Neuronal stem cell (in vitro differentiated cells): ENCODE measurements at regions not wholly inside any gene's neighbourhood (a gene's known extent, or its start where the extent isn't known, plus 50 kb on each side); places are given as distances from the start of the nearest gene placed in this dataset.

Experiments
- DNase-seq: peaks from one replicate; pipeline ENCODE4 v3.0.0-alpha.2; 2013; ENCODE audit warnings: low spot score
- H2AFZ ChIP-seq: one replicate; pipeline ENCODE4 v1.6.1; 2013; ENCODE audit warnings: mild to moderate bottlenecking, low read length, inconsistent platforms
- H2AK5ac ChIP-seq: 2 replicates; pipeline ENCODE4 v1.6.1; 2013; ENCODE audit warnings: low read depth, mild to moderate bottlenecking, inconsistent platforms, low read length, moderate library complexity, mixed read lengths
- H2BK120ac ChIP-seq: 2 replicates; pipeline ENCODE4 v1.6.1; 2013; ENCODE audit warnings: low read depth, mild to moderate bottlenecking, inconsistent platforms, low read length, moderate library complexity, mixed read lengths
- H2BK12ac ChIP-seq: one replicate; pipeline ENCODE4 v1.6.1; 2013; ENCODE audit warnings: low read length, inconsistent platforms
- H2BK15ac ChIP-seq: 2 replicates; pipeline ENCODE4 v1.6.1; 2013; ENCODE audit warnings: mild to moderate bottlenecking, low read length, inconsistent platforms, mixed read lengths
- H2BK5ac ChIP-seq: one replicate; pipeline ENCODE4 v1.6.1; 2013; ENCODE audit warnings: inconsistent platforms, mild to moderate bottlenecking, low read length, moderate library complexity
- H3K14ac ChIP-seq: one replicate; pipeline ENCODE4 v1.6.1; 2013; ENCODE audit warnings: low read length, inconsistent platforms
- H3K18ac ChIP-seq: 2 replicates; pipeline ENCODE4 v1.6.1; 2013; ENCODE audit warnings: low read length, inconsistent platforms
- H3K23ac ChIP-seq: 2 replicates; pipeline ENCODE4 v1.6.1; 2013; ENCODE audit warnings: low read depth, mild to moderate bottlenecking, mixed read lengths, low read length, inconsistent platforms; ENCODE audit not compliant: poor library complexity
- H3K27ac ChIP-seq: replicated peaks from 3 replicates; pipeline ENCODE4 v1.5.1; 2013; ENCODE audit warnings: low read length, inconsistent platforms
- H3K27me3 ChIP-seq, 3 experiments: 2 replicates each; pipeline ENCODE4 v1.6.1; 2013; ENCODE audit warnings: low read length in 3 of 3, mild to moderate bottlenecking in 2 of 3, inconsistent platforms in 1 of 3, low read depth in 1 of 3, mixed read lengths in 1 of 3, moderate library complexity in 1 of 3; ENCODE audit not compliant: control insufficient read depth in 3 of 3, insufficient read depth in 3 of 3
- H3K36me3 ChIP-seq, 2 donors: replicated peaks in 1 of 2; 2 replicates each; pipeline ENCODE4 v1.6.1; 2013; ENCODE audit warnings: low read length in 2 of 2; ENCODE audit not compliant: control insufficient read depth in 2 of 2, insufficient read depth in 2 of 2
- H3K4ac ChIP-seq: 2 replicates; pipeline ENCODE4 v1.6.1; 2013; ENCODE audit warnings: inconsistent platforms, mild to moderate bottlenecking, low read length, moderate library complexity
- H3K4me1 ChIP-seq, 2 donors: 1 replicate in 1 of 2; 2 replicates in 1 of 2; pipeline ENCODE4 v1.6.1; 2013; ENCODE audit warnings: low read length in 2 of 2, low read depth in 1 of 2; ENCODE audit not compliant: control insufficient read depth in 2 of 2, insufficient read depth in 1 of 2
- H3K4me2 ChIP-seq: one replicate; pipeline ENCODE4 v1.6.1; 2013; ENCODE audit warnings: mild to moderate bottlenecking, low read length, inconsistent platforms; ENCODE audit not compliant: insufficient read depth, poor library complexity, severe bottlenecking
- H3K4me3 ChIP-seq, 2 donors: 2 replicates each; pipeline ENCODE4 v1.5.1; 2013; ENCODE audit warnings: low read length in 2 of 2, mild to moderate bottlenecking in 2 of 2, inconsistent platforms in 1 of 2, moderate library complexity in 1 of 2
- H3K79me1 ChIP-seq: one replicate; pipeline ENCODE4 v1.6.1; 2013; ENCODE audit warnings: low read depth, mild to moderate bottlenecking, inconsistent platforms, low read length, moderate library complexity
- H3K9ac ChIP-seq: one replicate; pipeline ENCODE4 v1.6.1; 2013; ENCODE audit warnings: mild to moderate bottlenecking, low read depth, low read length, inconsistent platforms; ENCODE audit not compliant: poor library complexity
- H3K9me3 ChIP-seq, 2 donors: replicated peaks in 1 of 2; 2 replicates each; pipeline versions ENCODE3 to v1.6.1; 2013; ENCODE audit warnings: low read length in 2 of 2, mild to moderate bottlenecking in 2 of 2, inconsistent platforms in 1 of 2, low read depth in 1 of 2, mixed read lengths in 1 of 2, moderate library complexity in 1 of 2; ENCODE audit not compliant: control insufficient read depth in 2 of 2, insufficient read depth in 1 of 2
- H4K8ac ChIP-seq: one replicate; pipeline ENCODE4 v1.6.1; 2013; ENCODE audit warnings: low read depth, mild to moderate bottlenecking, inconsistent platforms, low read length, moderate library complexity
- H4K91ac ChIP-seq: one replicate; pipeline ENCODE4 v1.6.1; 2013; ENCODE audit warnings: low read length, low read depth, mild to moderate bottlenecking, inconsistent platforms; ENCODE audit not compliant: poor library complexity
- WGBS, 2 donors: extraction: QIAGEN DNeasy Blood & Tissue Kit; methylation state at CpG; one replicate each; pipeline ENCODE4 v1.1.7; 2013; ENCODE audit warnings: missing lambda C conversion rate in 2 of 2, mixed read lengths in 1 of 2; ENCODE audit not compliant: insufficient read length in 2 of 2, insufficient replicate concordance in 1 of 2; ENCODE audit errors: extremely low coverage in 2 of 2; 5-methylcytosine and 5-hydroxymethylcytosine counted together

DNA sequence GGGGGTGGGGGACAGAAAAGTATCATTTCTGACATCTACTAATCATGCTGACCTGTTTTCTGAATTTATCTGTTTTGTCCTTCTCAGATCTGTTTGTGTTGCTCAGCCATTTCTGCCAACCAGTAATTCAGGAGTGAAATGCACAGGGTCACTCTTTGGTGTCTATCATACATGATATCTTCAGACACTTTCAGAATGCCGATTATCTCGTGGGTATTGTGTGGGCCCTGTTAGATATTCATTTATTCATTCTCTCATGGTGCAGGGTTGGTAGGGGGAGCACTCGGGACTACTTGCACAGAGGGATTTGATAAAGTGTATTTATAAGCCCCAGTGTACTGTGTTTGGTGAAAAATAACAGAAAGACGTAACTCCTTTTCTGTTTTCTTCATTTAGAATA is 101.2 kb upstream of the CITED2 start:
- no peaks in the 10 kb centered on the region for H3K9me3 ChIP-seq
- no peak overlapping the region for H2BK15ac ChIP-seq
- H2BK5ac ChIP-seq, result no peak overlapping the region
- no peaks in the 10 kb centered on the region for H3K27me3 ChIP-seq
- no peak overlapping the region for H4K91ac ChIP-seq
- no peak for DNase-seq
- H3K4ac ChIP-seq, result no peak overlapping the region
- H2AK5ac ChIP-seq, result no peak overlapping the region
- H3K18ac ChIP-seq, result no peak overlapping the region
- no peak overlapping the region for H3K9ac ChIP-seq
- no peak overlapping the region for H2BK12ac ChIP-seq
- no peak overlapping the region for H3K23ac ChIP-seq
- H3K14ac ChIP-seq, result no peak overlapping the region
- peak overlapping the region; percentile 39 for H2AFZ ChIP-seq
- H3K4me3 ChIP-seq, result peak overlapping the region in 1 of 2 donors; percentile 5
- WGBS, 2 donors, result no CpG with 5 or more reads among the region's 4 CpGs
- H3K27ac ChIP-seq, result no peak overlapping the region
- no peak overlapping the region for H3K4me2 ChIP-seq
- H3K4me1 ChIP-seq, result peaks cover 22 to 44% of the 10 kb centered on the region in 2 donors
- no peaks in the 10 kb centered on the region for H3K79me1 ChIP-seq
- no peaks in the 10 kb centered on the region for H3K36me3 ChIP-seq
- H2BK120ac ChIP-seq, result no peak overlapping the region
- H4K8ac ChIP-seq, result no peak overlapping the region

DNA sequence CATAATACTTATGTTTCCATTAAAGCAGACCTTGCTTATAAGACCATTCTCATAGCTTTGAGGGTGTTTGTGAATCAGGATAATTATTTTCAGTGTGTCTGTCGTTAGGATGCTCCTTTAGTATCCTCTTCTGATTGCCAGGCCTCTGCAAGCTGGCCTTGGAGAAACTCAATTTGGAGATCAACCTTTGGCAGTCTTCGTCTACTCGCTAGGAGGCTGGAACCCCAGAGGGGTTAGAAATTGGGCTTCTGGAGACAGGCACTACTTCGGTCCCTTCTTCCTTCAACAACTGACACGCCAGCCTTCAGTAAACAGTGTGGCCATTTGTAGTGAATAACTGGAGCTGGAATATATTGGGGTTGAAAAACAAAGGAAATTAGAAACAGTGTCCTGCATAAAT is 100.8 kb upstream of the CITED2 start:
- Histone ChIP-seq H3K23ac (no peak overlapping the region), H2BK15ac (no peak overlapping the region), H4K8ac (no peak overlapping the region), H3K27ac (peak overlapping the region; percentile 32), H3K36me3 (no peaks in the 10 kb centered on the region), H3K4me3 (peak overlapping the region in 1 of 2 donors; percentile 5), H2BK12ac (no peak overlapping the region), H3K27me3 (no peaks in the 10 kb centered on the region), H2AK5ac (no peak overlapping the region), H2AFZ (peak overlapping the region; percentile 39), H2BK5ac (no peak overlapping the region), H3K4me1 (peaks cover 19 to 40% of the 10 kb centered on the region in 2 donors), H3K9me3 (no peaks in the 10 kb centered on the region), H4K91ac (no peak overlapping the region), H3K9ac (no peak overlapping the region), H3K4ac (no peak overlapping the region), H3K18ac (no peak overlapping the region), H2BK120ac (no peak overlapping the region), H3K14ac (no peak overlapping the region), H3K4me2 (no peak overlapping the region), H3K79me1 (no peaks in the 10 kb centered on the region)
- no peak for DNase-seq
- WGBS, 2 donors, result no CpG with 5 or more reads among the region's 5 CpGs

DNA sequence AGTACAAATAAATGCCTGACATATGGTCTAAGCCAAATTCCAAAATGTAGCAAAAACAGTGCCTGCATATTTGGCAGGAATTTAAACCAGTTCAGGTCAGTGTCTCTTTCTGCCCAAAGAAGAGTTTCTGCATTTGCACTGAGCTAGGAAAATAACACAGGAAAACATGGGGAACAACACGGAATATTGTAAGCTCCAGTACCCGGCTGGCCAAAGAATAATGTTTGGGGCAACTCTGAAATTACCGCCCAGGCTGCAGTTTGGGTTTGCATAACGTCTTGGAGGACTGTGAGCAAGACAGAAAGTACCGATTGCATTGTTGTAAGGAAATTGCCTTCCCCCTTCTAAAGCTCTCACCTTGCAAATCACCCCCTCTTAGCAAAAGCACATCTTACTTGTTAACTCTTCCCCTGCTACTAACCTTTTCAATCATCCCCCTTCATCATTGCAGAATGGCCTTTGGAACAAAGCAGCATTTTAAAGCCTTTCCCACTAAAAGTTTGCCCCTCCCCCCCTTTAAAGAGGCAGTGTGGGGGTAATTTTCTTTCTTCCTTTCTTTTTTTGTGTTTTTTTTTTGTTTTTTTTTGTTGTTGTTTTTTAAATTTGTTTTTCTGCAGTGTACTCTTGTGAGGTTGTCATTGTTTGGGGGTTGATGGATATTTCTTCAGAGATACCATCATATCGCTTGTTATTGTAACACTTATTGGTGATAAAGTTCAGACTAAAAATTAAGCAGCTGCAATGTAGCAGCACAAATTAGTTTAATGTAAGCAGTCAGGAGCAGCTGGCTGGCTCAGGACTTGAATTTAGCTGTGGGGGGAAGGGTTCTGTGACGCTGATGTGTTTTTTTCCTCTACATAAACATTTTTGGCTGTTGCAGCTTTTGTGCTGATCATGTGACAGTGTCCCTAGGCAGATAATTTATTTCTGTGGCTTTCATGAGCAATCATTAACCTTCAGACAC is 100.0 kb upstream of the CITED2 start:
- Histone ChIP-seq H2BK15ac (no peak overlapping the region), H3K36me3 (no peaks in the 10 kb centered on the region), H3K4me1 (peaks cover 14 to 33% of the 10 kb centered on the region in 2 donors), H3K14ac (no peak overlapping the region), H2BK5ac (no peak overlapping the region), H3K4me2 (no peak overlapping the region), H4K91ac (no peak overlapping the region), H3K18ac (no peak overlapping the region), H2BK12ac (no peak overlapping the region), H3K79me1 (no peaks in the 10 kb centered on the region), H2BK120ac (no peak overlapping the region), H3K9ac (no peak overlapping the region), H4K8ac (no peak overlapping the region), H3K9me3 (no peaks in the 10 kb centered on the region), H3K4me3 (peak overlapping the region in 1 of 2 donors; percentile 31), H3K27ac (peak overlapping the region; percentile 47), H2AK5ac (no peak overlapping the region), H2AFZ (peak overlapping the region; percentile 85), H3K4ac (no peak overlapping the region), H3K23ac (no peak overlapping the region), H3K27me3 (no peaks in the 10 kb centered on the region)
- DNase-seq, result no peak
- no CpG with 5 or more reads among the region's 7 CpGs for WGBS, 2 donors

DNA sequence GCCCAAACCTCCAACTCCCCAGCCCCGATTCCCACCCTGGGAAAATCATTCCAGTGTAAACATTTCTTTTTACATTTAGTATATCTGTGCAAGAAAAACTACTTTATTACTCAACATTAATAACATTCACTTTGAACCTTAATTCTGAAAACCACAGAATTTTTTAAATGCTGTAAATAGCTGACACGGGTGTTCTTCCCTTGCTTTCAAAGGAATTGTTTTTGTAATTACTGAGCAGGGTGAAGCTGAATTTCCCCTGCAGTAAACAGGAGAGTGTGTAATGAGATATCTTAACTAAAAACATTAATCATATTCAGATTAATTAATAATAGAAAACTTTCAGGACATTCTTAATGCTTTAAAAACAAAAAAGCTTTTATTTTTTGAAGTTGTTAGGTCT is 99.3 kb upstream of the CITED2 start:
- Histone ChIP-seq H2BK12ac (no peak overlapping the region), H4K8ac (no peak overlapping the region), H4K91ac (no peak overlapping the region), H3K27me3 (no peaks in the 10 kb centered on the region), H3K23ac (no peak overlapping the region), H3K14ac (no peak overlapping the region), H2AFZ (peak overlapping the region; percentile 85), H3K9ac (no peak overlapping the region), H3K4ac (no peak overlapping the region), H3K36me3 (no peaks in the 10 kb centered on the region), H3K18ac (no peak overlapping the region), H2BK120ac (no peak overlapping the region), H2BK15ac (no peak overlapping the region), H2AK5ac (no peak overlapping the region), H2BK5ac (no peak overlapping the region), H3K4me3 (no peak overlapping the region), H3K27ac (no peak overlapping the region), H3K4me2 (no peak overlapping the region), H3K9me3 (no peaks in the 10 kb centered on the region), H3K4me1 (peaks cover 14 to 37% of the 10 kb centered on the region in 2 donors), H3K79me1 (no peaks in the 10 kb centered on the region)
- whole genome bisulfite sequencing, 2 donors, result no CpG with 5 or more reads among the region's 2 CpGs
- no peak for DNase-seq
